GM19239 (cell line): ENCODE measurements at regions not wholly inside any gene's neighbourhood (a gene's known extent, or its start where the extent isn't known, plus 50 kb on each side); places are given as distances from the start of the nearest gene placed in this dataset.
A peak's percentile ranks its signal among the peaks of the same experiment; 100 is the strongest.

Experiments used
- DNase-seq: peaks from one replicate; pipeline ENCODE4 v3.0.0; 2011; ENCODE audit warnings: low spot score; ENCODE audit not compliant: insufficient read length
- FAIRE-seq: peaks from 2 replicates; lab custom pipeline; 2011; peaks lifted over from hg19 to GRCh38; lab: Jason Lieb, UNC

DNA sequence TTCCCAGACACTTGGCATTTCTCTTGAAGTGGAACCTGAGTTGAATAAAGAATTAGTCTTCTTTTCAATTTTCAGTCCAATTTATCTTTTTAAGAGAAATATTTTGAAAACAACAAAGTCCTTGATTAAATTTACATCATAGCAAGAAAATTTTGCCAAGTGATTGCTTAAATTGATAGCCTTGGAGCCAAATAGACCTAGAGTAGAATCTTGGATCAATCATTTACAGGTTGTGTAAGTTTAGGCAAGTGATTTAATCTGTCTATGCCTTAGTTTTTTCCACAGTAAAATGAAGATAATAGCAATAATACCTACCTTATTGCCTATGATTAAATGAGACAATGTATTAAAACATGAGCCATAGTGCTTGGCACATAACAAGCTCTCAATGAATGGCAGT lies 113.9 kb downstream of the LHX9 start:
- FAIRE-seq, result no peak

GRCh38 chr1:198032668-198033067 lies 115.5 kb downstream of the LHX9 start:
- FAIRE-seq (no peak), DNase-seq (no peak)

More for the DNA sequence above, 113.9 kb downstream of the LHX9 start:
- DNase-seq, result no peak

- DNase-seq (no peak), FAIRE-seq (no peak)
Measured at GRCh38 chr1:198040880-198041279, 115.9 kb upstream of the NEK7 start.

GRCh38 chr1:198042168-198042567 lies 114.6 kb upstream of the NEK7 start:
- FAIRE-seq, result no peak
- DNase-seq, result no peak

DNA sequence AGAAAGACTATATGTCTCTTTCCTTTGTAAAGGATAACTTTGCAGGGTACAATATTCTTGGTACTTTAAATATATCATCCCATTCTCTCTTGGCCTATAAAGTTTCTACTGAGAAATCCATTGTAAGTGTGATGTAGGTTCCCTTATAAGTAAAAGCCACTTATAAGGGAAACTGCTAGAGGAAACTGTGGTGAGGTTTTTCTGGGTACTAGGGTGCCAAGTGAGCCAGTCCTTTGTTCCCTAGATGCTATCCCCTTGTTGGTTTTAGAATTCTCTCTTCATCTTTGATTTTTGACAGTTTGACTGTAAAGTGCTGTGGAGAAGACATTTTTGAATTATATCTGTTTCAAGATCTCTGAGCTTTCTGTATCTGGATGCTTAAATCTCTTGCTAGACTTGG lies 108.9 kb upstream of the NEK7 start:
- no peak for FAIRE-seq
- DNase-seq, result no peak

DNA sequence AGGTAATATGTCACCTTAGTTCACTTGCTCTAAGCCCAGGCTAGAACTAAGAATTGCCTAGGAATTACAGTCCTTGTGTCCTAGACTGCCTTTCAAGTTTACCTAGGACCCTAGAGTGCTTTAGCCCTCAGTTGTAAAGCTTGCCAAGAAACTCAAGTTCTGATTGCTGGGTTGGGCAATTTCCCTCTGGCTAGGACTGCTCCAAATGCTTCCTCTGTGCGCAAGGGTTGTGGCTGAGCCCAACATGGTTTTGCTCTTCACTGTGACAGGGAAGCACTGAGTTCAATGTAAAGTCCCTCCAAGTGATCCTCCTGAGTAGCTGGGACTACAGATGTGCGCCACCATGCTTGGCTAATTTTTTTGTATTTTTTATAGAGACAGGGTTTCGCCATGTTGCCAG lies 102.3 kb upstream of the NEK7 start:
- DNase-seq (no peak), FAIRE-seq (no peak)

- FAIRE-seq, result no peak
Measured at GRCh38 chr1:198056255-198056654, 100.5 kb upstream of the NEK7 start.

GRCh38 chr1:198064181-198064580 lies 92.6 kb upstream of the NEK7 start:
- DNase-seq (no peak), FAIRE-seq (no peak)

More at GRCh38 chr1:198056255-198056654, 100.5 kb upstream of the NEK7 start:
- DNase-seq, result no peak

DNA sequence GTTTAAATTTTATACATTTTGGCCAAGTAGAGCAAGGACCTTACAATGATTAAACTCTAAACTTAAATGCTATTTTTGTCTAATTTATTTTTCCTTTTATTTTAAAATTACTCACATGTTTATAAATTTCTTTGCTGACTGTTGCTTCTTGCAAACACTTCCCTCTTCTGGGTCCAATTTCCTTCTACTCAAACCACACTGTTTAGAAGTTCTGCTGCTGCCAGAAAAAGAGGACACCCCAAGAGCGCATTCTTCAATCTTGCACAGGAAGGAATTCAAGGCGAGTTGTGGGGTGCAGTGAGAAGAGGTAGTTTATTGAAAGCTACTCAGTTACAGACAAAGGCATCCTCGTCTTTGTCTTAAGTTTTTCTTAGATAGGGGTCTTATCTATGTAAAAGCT lies 88.5 kb upstream of the NEK7 start:
- DNase-seq, result no peak
- no peak for FAIRE-seq

DNA sequence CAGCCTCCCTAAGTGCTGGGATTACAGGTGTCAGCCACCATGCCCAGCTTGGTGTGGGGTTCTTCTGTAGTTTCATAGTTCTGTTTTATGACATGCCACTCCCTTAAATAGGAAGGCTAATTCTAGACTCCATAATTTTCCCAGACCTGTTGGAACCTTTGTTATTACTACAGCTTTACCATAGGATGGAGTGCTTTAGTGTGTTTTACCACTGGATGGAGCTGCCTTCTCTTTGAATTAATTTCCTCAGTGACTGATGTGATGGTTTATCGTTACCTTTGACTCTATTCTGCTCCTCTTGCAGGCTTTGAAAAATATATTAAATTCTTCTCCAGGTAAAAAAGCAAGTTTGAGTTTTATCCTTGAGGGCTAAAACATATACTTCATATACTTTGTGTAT lies 84.6 kb upstream of the NEK7 start:
- DNase-seq (no peak), FAIRE-seq (no peak)

DNA sequence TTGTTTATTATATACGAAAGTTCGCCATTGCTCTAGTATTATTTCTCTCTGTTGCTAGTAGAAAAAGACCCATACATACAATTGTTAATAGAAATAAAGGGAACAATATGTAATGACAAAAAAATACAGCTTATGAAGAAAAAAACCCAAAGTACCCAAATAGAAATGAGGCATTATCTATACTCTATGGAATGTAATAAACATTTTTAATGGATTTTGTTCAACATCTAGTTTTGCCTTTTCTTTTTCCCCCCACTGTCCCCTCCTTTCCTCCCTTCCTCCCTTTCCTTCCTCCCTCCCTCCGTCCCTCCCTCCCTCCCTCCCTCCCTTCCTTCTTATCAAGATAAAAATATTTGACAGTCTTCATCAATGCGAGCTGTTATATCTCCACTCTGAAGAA lies 81.5 kb upstream of the NEK7 start:
- FAIRE-seq, result no peak
- no peak for DNase-seq

GRCh38 chr1:198079432-198079951 lies 77.3 kb upstream of the NEK7 start:
- DNase-seq, result no peak
- FAIRE-seq, result no peak

GRCh38 chr1:198082576-198082975 lies 74.2 kb upstream of the NEK7 start:
- FAIRE-seq, result no peak
- no peak for DNase-seq

GRCh38 chr1:198083549-198083948 lies 73.2 kb upstream of the NEK7 start:
- FAIRE-seq, result no peak

DNA sequence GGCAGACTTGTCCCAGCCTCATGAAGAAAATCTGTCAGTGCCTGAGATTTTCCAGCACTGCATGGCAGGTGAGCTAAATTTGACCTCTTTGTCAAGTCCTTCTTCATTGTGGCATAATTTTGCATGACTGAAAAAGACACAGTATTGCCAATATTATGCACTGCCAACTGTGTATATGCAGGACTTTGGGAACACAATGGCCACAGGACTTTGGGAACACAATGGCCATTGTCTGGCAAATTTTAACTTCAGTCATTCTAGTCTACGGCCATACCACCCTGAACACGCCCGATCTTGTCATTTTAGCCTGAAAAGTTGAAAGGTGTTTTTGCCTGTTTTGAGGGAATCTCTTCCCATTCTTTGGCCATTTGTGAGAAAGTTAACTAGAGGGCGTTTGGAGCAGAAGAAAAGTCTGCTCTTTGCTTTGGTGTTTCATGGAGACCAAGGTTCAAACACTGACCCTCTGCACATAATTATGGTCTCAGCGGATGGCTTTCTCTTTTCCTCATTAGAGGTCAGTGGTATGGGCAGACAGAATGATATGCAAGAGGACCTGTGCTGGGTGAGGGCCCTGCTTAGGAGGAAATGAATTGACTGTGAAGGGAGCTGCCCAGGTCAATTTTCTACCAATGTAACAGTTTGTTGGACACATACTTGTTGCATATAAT lies 72.4 kb upstream of the NEK7 start:
- no peak for FAIRE-seq
- no peak for DNase-seq

More at GRCh38 chr1:198083549-198083948, 73.2 kb upstream of the NEK7 start:
- DNase-seq, result no peak

DNA sequence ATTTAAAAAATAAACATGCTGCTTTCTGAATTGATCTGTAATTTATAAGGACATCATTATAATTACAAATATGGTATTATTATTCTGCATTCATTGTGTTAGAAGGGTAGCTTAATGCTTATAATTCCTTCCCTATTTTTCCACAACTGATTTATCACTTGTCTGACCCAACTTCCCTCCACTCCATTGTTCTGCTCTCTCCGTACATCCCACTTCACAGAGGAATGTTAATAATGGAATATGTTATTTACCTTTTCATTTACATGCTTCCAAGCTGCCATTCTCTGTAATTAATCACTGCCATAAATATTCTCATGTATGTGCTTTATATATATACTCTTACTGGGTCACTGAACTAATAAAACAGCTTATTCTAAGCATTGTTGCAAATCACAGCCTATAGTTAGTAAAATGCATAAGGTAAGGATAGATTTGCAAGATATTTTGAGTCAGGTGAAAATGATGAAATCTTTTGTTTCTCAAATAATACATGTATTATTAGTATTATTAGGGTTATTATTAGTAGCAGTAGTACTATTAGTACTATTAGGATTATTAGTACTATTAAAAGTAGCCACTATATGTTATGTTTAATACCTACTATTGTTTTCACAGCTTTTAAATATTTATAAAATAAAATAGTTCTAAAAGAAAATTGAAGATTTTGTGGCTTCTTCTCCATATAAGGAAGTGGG lies 70.6 kb upstream of the NEK7 start:
- DNase-seq, result no peak
- FAIRE-seq, result no peak

DNA sequence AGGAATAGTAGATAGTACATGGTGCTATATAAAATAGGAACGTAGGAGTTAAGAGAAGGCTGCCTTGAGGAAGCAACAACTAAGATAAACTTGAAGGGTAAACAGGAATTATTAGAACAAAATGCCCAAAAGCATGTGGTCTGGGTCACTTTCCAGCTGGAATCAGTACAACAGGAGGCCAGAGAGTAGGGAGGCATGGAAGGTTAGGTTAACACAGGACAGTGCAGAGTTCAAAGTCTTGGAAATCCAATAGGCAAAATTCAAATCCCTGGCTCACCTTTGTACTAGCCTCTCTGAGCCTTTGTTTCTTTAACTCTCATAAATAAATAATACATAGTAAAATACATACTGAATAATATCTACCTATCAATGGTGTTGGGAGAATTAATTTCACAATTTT lies 69.0 kb upstream of the NEK7 start:
- FAIRE-seq (no peak), DNase-seq (no peak)

DNA sequence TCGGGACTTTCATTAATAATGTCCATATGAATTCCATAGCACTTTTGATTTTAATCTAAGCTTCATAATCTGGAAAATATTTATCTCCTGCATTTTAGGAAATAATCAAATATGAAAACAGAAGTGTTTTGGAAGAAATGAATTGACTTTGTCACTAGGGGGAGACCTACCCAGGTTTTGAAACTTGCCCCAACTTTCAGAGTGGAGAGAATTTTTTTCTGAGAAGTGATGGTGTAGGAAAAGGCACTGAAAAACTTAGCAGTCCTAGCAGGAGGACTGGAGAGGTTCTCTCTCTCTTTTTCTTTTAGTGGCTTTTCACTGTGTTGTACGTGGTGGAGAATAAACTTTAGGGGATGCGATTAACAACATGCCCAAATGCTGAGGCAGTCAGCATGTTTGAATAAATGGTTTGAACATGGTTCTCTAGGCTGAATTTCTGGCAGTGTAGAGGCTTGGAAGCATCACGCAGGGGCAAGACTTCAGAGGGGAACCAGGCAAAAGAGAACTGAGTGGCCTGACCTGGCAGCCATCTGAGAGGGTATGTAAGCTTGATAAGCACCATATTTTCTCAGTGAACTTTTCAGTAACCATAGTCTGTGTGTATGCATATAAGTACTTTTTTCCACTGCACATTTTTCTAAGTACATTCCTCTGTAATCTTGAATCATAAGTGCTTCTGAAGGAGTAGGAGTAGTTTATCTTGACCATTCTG lies 68.3 kb upstream of the NEK7 start:
- FAIRE-seq (peak; percentile 65), DNase-seq (peak; percentile 8)

DNA sequence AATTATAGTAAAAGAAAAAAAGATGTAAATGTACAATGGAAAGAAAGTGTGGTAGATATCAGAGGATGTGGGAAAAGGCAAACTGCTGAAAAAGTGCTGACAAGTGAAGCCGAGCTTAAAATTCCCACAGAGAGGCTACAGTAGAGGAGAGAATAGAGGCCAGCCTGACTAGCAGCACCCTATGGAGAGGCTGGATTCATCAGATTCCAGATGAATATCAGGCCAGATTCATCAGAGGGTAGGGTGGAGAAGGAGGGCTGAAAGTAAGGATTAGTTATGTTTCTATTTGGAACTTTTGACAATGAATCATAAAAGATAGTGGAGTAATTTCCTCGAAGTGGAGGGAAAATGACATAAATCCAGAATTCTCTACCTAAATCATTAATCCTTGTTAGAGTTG lies 60.4 kb upstream of the NEK7 start:
- FAIRE-seq (no peak), DNase-seq (no peak)

- no peak for FAIRE-seq
- DNase-seq, result no peak
Measured at GRCh38 chr1:198099755-198100154, 57.0 kb upstream of the NEK7 start.
